ENCODE measurements at regions not wholly inside any gene's neighbourhood (a gene's known extent, or its start where the extent isn't known, plus 50 kb on each side); places are given as distances from the start of the nearest gene placed in this dataset.

DNA sequence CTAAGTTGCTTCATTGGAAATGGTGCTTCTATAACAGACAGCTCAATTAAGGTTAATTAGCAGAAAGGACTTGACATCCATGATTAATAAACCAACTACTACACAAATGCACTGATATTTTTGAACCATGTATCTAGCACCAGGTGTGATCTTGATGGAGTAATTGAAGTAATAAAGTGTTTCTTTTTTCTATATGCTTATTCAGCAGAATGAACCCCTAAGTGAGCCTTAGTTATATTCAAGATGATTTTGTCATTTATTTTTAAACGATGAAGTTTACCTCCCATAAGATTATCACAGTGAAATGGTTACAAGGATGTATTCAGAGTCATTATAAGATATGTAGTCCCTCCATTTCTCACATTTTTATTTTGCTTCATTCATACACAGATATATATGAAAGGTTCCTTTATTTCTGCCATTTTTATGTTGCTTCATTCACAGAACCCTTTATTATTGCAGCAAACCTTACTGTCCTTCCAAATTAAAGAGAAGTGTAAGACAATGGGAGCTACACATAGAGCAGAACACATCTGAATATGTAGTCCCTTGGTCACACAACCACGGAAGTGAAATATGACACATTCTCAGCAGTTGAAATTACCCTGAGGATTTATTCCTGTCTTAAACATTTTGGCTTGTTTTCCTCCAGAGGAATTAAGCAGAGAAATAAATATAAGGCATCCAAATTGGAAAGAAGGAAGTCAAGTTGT lies 295.0 kb downstream of the RAP2B start:
- H3K79me2 ChIP-seq (ENCODE audit: insufficient read depth, low read depth) = no peaks in the 10 kb centered on the region
- TF ChIP-seq, protein P1, sequence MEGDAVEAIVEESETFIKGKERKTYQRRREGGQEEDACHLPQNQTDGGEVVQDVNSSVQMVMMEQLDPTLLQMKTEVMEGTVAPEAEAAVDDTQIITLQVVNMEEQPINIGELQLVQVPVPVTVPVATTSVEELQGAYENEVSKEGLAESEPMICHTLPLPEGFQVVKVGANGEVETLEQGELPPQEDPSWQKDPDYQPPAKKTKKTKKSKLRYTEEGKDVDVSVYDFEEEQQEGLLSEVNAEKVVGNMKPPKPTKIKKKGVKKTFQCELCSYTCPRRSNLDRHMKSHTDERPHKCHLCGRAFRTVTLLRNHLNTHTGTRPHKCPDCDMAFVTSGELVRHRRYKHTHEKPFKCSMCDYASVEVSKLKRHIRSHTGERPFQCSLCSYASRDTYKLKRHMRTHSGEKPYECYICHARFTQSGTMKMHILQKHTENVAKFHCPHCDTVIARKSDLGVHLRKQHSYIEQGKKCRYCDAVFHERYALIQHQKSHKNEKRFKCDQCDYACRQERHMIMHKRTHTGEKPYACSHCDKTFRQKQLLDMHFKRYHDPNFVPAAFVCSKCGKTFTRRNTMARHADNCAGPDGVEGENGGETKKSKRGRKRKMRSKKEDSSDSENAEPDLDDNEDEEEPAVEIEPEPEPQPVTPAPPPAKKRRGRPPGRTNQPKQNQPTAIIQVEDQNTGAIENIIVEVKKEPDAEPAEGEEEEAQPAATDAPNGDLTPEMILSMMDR (conservative IDR thresholded peaks at IDR 0.05; ENCODE audit: low read depth, low read length) = no peak

DNA sequence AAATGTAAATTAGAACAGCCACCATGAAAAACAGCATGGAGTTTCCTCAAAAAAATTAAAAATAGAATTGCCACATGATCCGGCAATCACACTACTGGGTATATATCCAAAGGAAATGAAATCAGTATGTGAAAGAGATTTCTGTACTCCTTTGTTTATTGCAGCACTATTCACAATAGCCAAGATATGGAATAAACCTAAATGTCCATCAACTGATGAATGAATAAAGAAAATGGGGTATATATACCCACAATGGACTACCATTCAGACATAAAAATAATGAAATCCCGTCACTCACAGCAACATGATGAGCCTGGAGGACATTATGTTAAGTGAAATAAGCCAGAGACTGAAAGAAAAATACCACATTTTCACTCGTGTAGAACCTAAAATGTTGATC lies 296.9 kb downstream of the RAP2B start:
- Histone ChIP-seq H2AFZ (ENCODE audit: low read depth) (no peak overlapping the region), H3K4me3 (IDR thresholded peaks at IDR 0.05; ENCODE audit: insufficient read depth, low read depth, low read length) (no peak overlapping the region), H3K27ac (no peak overlapping the region), H3K9ac (no peak overlapping the region), H3K36me3 (ENCODE audit: insufficient read depth) (no peaks in the 10 kb centered on the region), H3K79me2 (ENCODE audit: insufficient read depth, low read depth) (no peaks in the 10 kb centered on the region), H4K20me1 (ENCODE audit: insufficient read depth) (no peaks in the 10 kb centered on the region), H3K27me3 (ENCODE audit: insufficient read depth, low read depth) (no peaks in the 10 kb centered on the region), H3K4me1 (ENCODE audit: low read depth, poor library complexity, severe bottlenecking) (no peaks in the 10 kb centered on the region), H3K4me2 (no peak overlapping the region)
- TF ChIP-seq, protein P1 (conservative IDR thresholded peaks at IDR 0.05; ENCODE audit: low read depth, low read length) = no peak

More for the DNA sequence above, 295.0 kb downstream of the RAP2B start:
- Histone ChIP-seq H3K27me3 (ENCODE audit: insufficient read depth, low read depth) (no peaks in the 10 kb centered on the region), H3K4me3 (IDR thresholded peaks at IDR 0.05; ENCODE audit: insufficient read depth, low read depth, low read length) (no peak overlapping the region), H3K9ac (no peak overlapping the region), H3K4me1 (ENCODE audit: low read depth, poor library complexity, severe bottlenecking) (no peaks in the 10 kb centered on the region), H3K4me2 (no peak overlapping the region), H2AFZ (ENCODE audit: low read depth) (no peak overlapping the region), H3K27ac (no peak overlapping the region), H3K36me3 (ENCODE audit: insufficient read depth) (no peaks in the 10 kb centered on the region), H4K20me1 (ENCODE audit: insufficient read depth) (no peaks in the 10 kb centered on the region)

DNA sequence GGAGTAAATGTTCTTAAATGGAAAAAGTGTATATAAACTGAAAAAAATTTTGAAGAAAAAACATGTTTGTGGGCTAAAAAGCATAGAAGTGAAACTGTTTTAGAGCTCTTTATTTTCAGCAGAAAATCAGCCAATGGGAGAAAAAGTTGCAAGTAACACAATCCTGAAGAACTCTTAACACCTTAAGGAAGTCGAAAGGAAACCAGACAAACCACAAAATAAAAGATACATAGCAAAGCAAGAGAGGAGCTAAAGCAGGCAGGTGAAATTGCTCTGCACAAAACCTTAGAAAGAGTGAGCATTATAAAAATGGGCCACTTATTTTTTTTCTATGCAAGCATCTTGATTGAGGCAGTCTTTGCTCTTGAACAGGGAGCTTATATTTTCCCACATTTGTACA lies 300.5 kb downstream of the RAP2B start:
- no peaks in the 10 kb centered on the region for H3K4me1 ChIP-seq (ENCODE audit: low read depth, poor library complexity, severe bottlenecking)
- H3K79me2 ChIP-seq (ENCODE audit: insufficient read depth, low read depth) = no peaks in the 10 kb centered on the region
- TF ChIP-seq, protein P1 (conservative IDR thresholded peaks at IDR 0.05; ENCODE audit: low read depth, low read length) = no peak
- H3K4me2 ChIP-seq = no peak overlapping the region
- H3K9ac ChIP-seq = no peak overlapping the region
- H3K27me3 ChIP-seq (ENCODE audit: insufficient read depth, low read depth) = no peaks in the 10 kb centered on the region
- no peak overlapping the region for H2AFZ ChIP-seq (ENCODE audit: low read depth)
- H3K27ac ChIP-seq = no peak overlapping the region
- no peak overlapping the region for H3K4me3 ChIP-seq (IDR thresholded peaks at IDR 0.05; ENCODE audit: insufficient read depth, low read depth, low read length)
- H3K36me3 ChIP-seq (ENCODE audit: insufficient read depth) = no peaks in the 10 kb centered on the region
- no peaks in the 10 kb centered on the region for H4K20me1 ChIP-seq (ENCODE audit: insufficient read depth)

DNA sequence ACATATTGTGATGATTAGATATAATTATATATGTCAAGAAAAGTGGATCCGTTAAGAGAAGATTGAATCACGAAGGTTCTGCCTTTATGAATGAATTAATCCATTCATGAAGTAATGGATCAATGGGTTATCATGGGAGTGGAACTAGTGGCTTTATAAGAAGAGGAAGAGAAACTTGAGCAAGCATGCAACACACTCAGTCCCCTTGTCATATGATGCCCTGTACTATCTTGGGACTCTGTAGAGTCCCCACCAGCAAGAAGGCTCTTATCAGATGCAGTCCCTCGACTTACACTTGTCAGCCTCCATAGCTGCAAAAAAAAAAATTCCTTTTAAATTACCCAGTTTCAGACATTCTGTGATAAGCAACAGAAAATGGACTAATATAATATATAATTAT lies 301.9 kb downstream of the RAP2B start:
- no peaks in the 10 kb centered on the region for H4K20me1 ChIP-seq (ENCODE audit: insufficient read depth)
- H2AFZ ChIP-seq (ENCODE audit: low read depth) = no peak overlapping the region
- no peak overlapping the region for H3K4me2 ChIP-seq
- H3K27ac ChIP-seq = no peak overlapping the region
- no peaks in the 10 kb centered on the region for H3K4me1 ChIP-seq (ENCODE audit: low read depth, poor library complexity, severe bottlenecking)
- no peaks in the 10 kb centered on the region for H3K79me2 ChIP-seq (ENCODE audit: insufficient read depth, low read depth)
- H3K9ac ChIP-seq = no peak overlapping the region
- no peaks in the 10 kb centered on the region for H3K27me3 ChIP-seq (ENCODE audit: insufficient read depth, low read depth)
- no peaks in the 10 kb centered on the region for H3K36me3 ChIP-seq (ENCODE audit: insufficient read depth)
- H3K4me3 ChIP-seq (IDR thresholded peaks at IDR 0.05; ENCODE audit: insufficient read depth, low read depth, low read length) = no peak overlapping the region
- TF ChIP-seq, protein P1 (conservative IDR thresholded peaks at IDR 0.05; ENCODE audit: low read depth, low read length) = no peak
